Epidermal melanocyte (primary cell): ENCODE measurements at regions not wholly inside any gene's neighbourhood (a gene's known extent, or its start where the extent isn't known, plus 50 kb on each side); places are given as distances from the start of the nearest gene placed in this dataset.

Source experiments
- DNase-seq: peaks from one replicate; pipeline ENCODE4 v3.0.0; 2011; ENCODE audit warnings: low spot score; ENCODE audit not compliant: insufficient read length

- no peak for DNase-seq
Measured at GRCh38 chr21:41671859-41672542, 94.9 kb downstream of the RIPK4 start.

DNA sequence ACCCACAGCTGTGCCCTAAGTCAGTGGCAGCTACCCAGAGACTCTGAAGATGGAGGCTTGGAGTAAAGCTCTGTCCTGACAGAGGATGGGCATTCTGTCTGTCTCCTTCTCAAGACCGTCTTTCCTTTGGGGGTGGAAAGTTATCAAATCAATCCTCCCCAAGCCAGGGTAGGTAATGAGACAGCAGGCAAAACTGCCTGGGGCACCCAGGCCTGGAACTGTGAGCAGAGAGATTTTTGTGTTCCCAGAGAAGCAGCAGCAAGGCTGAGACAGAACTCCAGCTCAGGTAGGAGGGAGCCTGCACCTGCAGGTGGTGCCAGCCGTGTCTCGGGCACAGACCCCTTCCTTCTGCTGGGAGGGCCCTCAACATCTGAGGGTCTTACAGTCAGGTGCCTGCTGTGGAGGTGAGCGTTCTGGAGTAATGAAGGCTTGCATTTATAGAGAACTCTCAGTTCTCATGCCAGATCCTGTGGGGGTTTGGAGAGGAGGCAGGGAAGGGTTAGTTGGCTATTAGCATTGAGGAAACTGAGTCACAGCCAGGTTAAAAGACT is 95.6 kb downstream of the RIPK4 start:
- DNase-seq: no peak

DNA sequence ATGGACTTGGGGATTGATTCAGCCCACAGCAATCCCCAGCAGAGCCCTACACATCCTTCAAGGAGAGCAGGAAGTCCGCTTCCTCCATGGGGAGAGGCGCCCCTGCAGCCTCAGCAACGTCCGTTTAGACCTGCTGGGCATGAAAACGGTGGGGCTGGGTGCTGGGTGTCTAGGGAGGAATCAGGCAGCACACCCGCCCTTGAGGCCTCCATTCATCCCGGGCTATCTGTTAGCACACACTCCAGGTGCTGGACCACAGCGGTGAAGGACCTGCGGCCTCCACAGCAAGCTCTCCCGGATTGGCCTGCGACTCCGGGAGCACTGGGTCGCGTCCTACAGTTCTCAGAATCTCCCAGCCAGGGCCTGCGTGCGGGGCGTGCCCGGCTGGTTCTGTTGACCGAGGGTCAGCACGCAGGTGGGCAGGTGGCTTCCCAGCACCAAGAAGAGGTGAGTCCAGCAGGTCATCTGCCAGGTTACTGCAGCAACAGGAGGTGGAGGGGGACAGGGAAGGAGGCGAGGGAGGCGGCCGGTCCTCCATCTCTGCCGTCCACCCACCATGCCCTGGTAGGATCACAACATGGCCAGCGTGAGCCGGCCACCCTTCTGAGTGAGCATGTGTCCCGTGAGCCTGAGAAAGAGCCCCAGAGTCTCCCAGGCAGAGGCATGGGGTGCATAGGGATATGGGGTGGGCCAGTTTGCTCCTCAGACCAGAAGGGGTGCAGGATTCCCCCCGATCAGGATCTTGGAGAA is 96.6 kb downstream of the RIPK4 start:
- no peak for DNase-seq

DNA sequence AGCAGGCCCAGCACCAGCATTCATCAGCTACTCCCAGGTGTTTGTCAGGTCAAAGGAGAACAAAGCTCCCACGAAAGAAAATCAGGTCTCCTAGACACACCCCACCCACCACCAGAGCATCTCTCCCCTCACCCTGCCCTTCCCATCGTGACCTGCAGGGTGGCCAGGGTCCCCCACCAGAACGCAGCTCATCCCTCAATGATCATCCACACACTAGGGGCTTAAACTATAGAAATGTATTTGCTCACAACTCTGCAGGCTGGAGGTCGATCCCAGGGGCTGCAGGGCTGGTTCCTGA is 97.4 kb downstream of the RIPK4 start:
- no peak for DNase-seq

GRCh38 chr21:41668686-41669532 is 97.9 kb downstream of the RIPK4 start:
- no peak for DNase-seq

- DNase-seq: no peak
Measured at GRCh38 chr21:41668051-41668541, 98.8 kb downstream of the RIPK4 start.

DNA sequence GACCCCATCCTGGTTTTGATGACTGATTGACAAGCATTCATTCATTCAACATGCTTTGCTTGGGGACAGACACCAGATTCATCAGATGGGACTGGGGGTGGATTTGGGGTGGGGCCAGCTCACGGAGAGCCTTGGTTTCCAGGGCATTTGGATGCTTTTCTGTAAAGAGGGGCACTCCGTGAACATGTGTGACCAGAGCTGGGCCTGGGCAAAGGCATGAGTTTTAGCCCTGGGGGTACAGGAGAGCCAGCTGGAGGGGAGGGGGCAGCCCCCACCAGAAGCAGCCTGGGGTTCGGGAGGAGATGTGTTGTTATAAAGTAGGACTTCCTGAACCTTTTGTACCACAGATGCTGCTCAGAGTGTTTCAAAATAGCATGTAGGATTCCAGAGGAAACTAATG is 99.7 kb downstream of the RIPK4 start:
- no peak for DNase-seq

GRCh38 chr21:41666641-41667081 is 100.2 kb downstream of the RIPK4 start:
- no peak for DNase-seq

DNA sequence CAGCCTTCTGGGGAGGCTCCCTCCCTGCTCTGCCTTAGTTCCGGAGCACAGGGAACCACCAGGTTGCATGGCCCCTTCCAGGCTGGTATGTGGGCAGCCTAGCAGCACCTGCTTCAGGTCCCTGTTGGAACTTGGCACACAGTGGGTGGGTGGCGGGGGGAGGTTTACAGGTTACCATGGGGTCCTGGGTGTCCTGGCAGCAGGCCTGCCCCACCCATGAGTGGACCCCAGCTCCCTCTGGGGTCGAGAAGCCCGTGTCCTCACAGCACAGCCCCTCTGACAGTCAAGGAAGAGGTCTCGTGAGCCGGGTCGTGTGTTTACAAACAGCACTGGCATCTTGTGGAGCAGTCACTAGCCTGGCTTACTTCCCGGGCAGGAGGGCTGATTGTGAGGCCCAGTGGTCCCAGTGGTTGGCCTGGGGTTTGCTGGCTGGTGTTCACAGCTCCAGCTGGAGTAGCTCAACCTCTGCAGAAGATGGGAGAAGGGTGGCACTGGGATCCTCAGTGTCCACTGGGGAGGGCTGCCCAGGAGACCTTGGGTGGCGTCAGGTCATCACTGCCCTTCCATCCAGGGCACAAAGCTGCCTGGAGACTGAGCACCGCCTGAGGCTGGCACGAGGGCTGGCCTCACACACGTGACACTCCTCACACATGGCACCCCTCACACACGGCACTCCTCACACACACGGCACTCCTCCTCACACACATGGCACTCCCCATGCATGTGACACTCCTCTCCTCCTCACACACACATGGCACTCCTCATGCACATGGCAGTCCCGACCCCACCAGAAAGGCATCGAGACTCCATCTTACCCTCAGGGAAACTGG is 100.9 kb downstream of the RIPK4 start:
- no peak for DNase-seq

DNA sequence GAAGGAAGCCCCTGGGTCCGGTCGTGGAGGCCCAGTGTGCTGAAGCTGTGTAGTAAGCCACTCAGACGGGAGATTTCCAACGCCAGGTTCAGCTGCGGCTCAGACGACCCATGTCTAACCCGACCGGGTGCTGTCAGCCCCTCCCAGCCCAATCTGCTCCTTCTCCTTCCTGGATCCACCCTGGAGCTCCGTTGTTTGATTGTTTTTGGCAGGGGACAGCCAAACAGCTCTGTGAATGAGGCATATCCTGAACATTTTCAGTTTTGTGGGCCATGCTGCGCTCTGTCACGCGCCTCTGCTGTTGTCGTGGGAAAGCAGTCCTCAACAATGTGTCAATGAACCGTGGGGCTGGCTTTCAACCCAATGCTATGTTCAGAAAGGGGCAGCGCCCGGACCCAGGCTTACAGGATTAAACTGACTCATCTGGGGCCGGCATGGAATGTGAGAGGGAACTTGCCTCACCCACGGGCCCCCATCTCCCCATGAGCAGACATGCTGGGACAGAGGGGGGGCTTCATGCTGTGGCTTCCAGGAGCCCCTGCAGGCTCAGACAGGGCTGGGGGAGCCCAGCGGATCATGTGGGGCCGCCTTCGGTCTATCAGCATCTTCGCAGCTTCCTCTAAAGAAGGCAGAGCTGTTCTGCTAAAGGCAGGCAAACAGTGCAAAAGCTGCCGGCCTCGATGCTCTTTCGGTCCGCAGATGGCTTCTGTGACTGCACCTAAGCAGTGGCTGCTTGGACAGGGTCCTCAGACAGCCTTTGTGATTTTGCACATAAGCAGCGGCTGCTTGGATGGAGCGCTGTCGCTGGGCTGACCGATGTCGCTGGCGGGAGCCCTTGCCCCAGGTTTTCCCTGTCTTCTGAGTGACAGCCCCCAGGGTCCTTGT is 101.7 kb downstream of the RIPK4 start:
- DNase-seq: no peak

DNA sequence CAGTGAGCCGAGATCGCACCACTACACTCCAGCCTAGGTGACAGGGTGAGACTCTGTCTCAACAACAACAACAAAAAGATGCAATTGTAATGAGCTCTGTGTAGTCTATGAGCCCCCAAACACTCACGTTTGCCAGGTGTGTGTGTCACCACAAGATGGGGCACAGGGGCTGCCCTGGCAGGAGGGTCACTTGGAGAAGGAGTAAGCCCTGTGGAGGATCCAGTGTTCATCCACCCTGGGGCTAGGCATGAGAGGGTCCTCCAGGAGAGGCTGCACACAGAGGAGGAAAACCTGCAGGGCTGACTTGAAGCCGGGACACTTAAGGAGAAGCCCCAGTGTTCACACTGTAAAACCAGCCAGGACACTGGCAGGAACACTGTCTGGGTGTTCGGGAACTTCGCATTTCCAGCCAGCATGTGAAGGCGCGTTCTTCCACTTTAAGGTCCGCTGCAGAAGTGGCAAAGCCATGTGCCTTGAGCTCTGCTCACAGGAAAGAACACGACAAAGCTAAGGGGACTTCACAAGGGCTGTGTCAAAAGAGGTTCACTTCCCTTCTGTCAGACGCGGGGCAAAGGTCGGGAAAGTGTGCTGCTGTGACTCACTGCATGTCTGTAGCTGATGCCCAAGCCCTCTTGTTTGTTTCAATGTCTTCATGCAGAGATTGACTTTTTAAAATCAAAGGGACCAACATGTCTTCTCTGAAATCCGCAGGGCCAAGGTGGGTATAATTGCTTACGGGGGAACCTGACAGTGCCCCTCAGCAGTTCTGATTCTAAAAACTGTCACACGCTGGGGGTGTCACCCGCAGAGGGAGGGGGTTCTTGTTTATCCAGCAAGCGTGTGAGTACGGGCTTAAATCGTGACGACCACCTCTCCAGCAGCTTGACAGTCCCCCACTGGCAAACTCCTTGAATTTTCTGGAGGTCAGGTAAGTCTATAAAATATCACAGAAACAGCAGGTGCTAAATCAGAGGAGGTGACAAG is 102.8 kb downstream of the RIPK4 start:
- DNase-seq: no peak

DNA sequence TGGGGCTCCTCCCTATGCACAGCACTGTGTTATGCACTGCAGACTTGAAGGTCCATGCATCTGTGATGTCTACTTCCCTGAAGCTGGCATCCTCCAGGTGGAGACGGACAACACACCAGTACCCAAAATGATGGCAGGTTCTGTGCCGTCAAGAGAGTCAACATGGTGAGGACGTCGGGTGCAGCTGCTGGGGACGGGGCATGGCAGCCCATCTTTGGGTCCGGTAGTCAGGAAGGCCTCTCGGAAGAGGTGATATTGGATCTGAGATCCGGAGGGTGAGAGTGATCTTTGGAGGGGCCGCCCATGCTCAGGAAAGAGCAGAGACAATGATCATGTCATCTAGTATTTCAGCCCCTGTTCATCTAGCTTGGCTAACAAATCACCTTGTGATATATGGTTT is 104.1 kb downstream of the RIPK4 start:
- DNase-seq: no peak

DNA sequence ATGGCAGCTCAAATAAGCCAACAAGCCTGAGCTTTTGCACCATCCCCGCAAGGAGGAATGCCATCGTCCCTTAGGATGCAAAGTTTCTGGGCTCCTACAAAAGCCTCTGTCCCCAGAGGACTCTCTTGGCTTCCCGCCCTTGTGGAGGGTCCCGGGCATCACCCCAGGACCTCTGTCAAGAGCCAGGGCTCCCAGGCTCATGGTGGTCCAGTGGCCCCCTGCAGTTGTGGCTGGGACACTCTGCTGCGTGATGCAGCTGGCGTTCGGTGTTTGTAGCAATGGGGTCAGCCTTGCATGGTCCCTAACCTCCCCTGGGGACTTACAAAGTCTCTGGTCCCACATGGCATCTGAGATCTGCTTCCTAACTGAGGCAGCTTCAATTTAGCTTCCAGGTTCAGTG is 104.7 kb downstream of the RIPK4 start:
- DNase-seq: no peak

DNA sequence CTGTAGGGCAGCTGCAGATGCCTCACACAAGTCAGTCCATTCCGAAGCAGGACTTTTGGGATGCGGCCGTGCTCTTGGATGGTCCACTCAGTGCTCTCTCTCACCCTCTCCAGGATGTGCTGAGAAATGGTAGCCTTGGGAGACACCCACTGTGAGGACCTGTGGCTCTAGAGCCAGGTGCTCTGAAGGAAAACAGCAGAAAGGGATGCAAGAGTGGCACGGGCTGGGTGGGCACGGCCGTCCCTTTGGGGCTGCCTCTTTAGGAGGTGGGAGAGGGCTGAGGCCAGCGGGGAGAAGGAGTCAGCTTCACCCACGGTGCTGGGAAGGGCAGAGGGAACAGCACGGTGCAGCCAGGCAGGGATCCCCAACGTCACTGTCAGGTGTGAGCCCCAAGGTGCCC is 106.1 kb downstream of the RIPK4 start:
- no peak for DNase-seq

DNA sequence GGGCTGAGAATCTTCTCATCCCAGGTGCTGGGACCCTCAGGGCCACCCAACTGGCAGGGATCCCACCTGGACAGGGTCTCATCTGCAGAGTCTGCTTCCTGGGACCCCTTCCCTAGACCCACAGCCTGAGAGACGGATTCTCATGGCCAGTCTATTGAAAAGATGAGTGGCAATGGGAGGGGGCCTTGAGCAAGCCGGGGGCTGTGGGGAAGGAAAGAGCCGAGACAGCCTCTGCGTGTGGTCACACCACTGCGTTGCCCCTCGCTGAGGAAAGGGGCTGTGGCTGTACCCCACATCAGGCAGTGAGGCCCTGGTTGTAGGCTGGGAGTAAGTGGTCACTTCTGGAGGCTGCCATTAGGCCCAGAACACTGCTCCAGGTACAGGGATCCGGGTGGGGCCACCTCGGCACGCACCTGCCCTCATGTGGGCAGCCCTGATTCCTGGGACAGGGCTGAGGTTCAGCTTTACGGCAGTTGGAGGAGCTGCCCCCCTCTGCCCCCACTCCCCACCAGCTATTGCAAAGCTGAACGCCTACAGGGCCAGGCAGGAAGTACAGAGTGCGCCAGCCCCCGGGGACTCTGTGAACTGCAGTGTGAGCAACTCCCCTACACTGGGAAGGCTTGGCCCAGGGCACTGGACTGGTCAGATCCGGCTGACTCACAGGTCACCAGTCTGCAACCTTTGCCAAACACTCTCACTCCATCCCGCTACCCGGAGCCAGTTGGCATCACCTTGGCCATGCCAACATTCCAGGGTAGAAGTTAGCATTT is 106.9 kb downstream of the RIPK4 start:
- no peak for DNase-seq

DNA sequence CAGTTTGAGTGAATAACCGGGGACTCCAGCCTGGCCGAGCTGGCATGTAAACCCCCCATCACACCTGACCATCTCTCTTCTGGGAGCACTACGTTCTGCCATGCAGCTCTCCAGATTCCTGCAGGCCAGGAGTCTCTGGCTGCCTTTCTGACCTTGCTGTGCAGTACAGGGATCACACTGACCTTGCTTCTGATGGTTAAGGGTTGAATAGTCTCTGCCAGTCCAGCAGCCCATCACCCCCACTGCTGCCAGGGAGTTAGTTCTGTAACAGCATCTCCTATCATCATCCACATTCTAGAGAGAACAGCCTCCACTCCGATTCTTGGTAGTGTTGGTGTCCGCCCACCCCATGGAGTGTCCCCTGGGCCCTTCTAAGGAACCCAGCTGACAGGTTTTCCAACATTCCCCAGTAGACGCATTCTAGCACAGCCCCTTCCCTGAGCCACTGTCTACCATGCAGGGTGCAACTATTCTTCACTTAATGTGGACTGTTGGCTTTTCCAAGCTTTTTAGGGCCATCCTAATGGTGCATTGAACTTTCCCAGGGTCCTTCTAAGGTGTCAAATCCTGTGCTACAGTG is 109.8 kb downstream of the RIPK4 start:
- no peak for DNase-seq

- DNase-seq: no peak
Measured at GRCh38 chr21:41655259-41655658, 111.6 kb downstream of the RIPK4 start.
